ENCODE measurements at regions not wholly inside any gene's neighbourhood (a gene's known extent, or its start where the extent isn't known, plus 50 kb on each side); places are given as distances from the start of the nearest gene placed in this dataset.

DNA sequence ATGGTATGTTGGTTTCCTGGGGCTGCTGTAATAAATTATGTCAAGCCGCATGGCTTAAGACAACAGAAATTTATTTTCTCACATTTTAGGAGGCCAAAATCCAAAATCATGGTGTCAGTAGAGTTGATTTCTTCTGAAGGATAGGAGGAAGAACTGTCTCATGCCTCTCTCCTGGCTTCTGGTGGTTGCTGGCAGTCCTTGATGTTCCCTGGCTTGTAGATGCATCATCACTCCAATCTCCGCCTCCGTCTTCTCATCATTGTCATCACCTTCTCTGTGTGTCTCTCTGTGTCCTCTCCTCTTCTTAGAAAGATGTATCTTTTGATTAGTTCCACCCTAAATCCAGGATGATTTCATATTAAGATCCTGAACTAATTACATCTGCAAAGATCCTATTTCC lies 124.7 kb upstream of the CTTNBP2NL start:
- in situ Hi-C loops (cut with MboI) = no loop called here
- H3K27me3 ChIP-seq (replicated peaks in 1 of 2; ENCODE audit: control insufficient read depth in 2 of 2, insufficient read depth in 2 of 2, low read length in 1 of 2) = no peaks in the 10 kb centered on the region
- H3K79me2 ChIP-seq (ENCODE audit: control insufficient read depth, insufficient read depth, low read length) = no peaks in the 10 kb centered on the region
- H3K9me3 ChIP-seq (replicated peaks; ENCODE audit: control insufficient read depth, insufficient read depth, low read length) = no peaks in the 10 kb centered on the region; the same call in 2 of the 3 replicates
- no peak overlapping the region for H3K4me3 ChIP-seq
- TF ChIP-seq STAT1 (conservative IDR thresholded peaks at IDR 0.05) (no peak), ZSCAN29 (IDR thresholded peaks at IDR 0.05) (no peak), NFYB (IDR thresholded peaks at IDR 0.05; ENCODE audit: insufficient read depth, low read depth, low read length) (no peak), NFXL1 (IDR thresholded peaks at IDR 0.05; ENCODE audit: borderline replicate concordance) (no peak), CBX5 (IDR thresholded peaks at IDR 0.05; ENCODE audit: low read depth) (no peak), HDAC2 (IDR thresholded peaks at IDR 0.05) (no peak), STAT3 (IDR thresholded peaks at IDR 0.05; ENCODE audit: low read depth, low read length) (no peak)
- H2AFZ ChIP-seq (ENCODE audit: control insufficient read depth, low read depth, low read length) = no peak overlapping the region
- ChIA-PET RAD21 (ENCODE audit: unreplicated experiment) (no interaction called here), CTCF (no interaction called here), POLR2A (no interaction called here), SMC1A (ENCODE audit: uncharacterized antibody, unreplicated experiment) (no interaction called here)
- no peaks in the 10 kb centered on the region for H3K36me3 ChIP-seq (ENCODE audit: control insufficient read depth in 2 of 2, insufficient read depth in 2 of 2, low read length in 1 of 2)
- no peak overlapping the region for H3K27ac ChIP-seq (ENCODE audit: control insufficient read depth, insufficient read depth)
- H3K4me2 ChIP-seq (ENCODE audit: control insufficient read depth, insufficient read depth) = no peak overlapping the region
- H3K9ac ChIP-seq (ENCODE audit: control insufficient read depth, insufficient read depth, low read length) = no peak overlapping the region
- ATAC-seq = no peak
- peaks cover 9% of the 10 kb centered on the region; the same call in 1 of the 2 replicates for H3K4me1 ChIP-seq (ENCODE audit: control insufficient read depth, insufficient read depth, low read length)
- 73% methylated on average over 3 of the region's 3 CpGs for WGBS (ENCODE audit: insufficient coverage, insufficient replicate concordance, low lambda C conversion rate, missing lambda C conversion rate)
- intact Hi-C loops (cut with micrococcal nuclease; ENCODE audit: unreplicated experiment) = no loop called here
- DNase-seq (ENCODE audit: low read depth, low spot score) = no peak
- no peaks in the 10 kb centered on the region for H4K20me1 ChIP-seq (ENCODE audit: control insufficient read depth, insufficient read depth)
- no TSS peak for BruUV-seq (replicated peaks)
- FAIRE-seq = no peak

- H4K20me1 ChIP-seq (ENCODE audit: control insufficient read depth, insufficient read depth) = no peaks in the 10 kb centered on the region
- RAD21 ChIA-PET (ENCODE audit: unreplicated experiment) = no interaction called here
- FAIRE-seq (no peak), DNase-seq (ENCODE audit: low read depth, low spot score) (peak; percentile 8), ATAC-seq (no peak)
- in situ Hi-C loops (cut with MboI) = no loop called here
- peaks cover 9% of the 10 kb centered on the region; the same call in 1 of the 2 replicates for H3K4me1 ChIP-seq (ENCODE audit: control insufficient read depth, insufficient read depth, low read length)
- SMC1A ChIA-PET (ENCODE audit: uncharacterized antibody, unreplicated experiment) = no interaction called here
- WGBS (ENCODE audit: insufficient coverage, insufficient replicate concordance, low lambda C conversion rate, missing lambda C conversion rate) = 2% methylated on average over 6 of the region's 6 CpGs
- no peaks in the 10 kb centered on the region for H3K36me3 ChIP-seq (ENCODE audit: control insufficient read depth in 2 of 2, insufficient read depth in 2 of 2, low read length in 1 of 2)
- POLR2A ChIA-PET = no interaction called here
- no peak overlapping the region for H3K4me3 ChIP-seq
- BruUV-seq (replicated peaks) = no TSS peak
- peak overlapping the region; percentile 52 for H3K27ac ChIP-seq (ENCODE audit: control insufficient read depth, insufficient read depth)
- peak overlapping the region; percentile 30; the same call in 1 of the 2 replicates for H3K4me2 ChIP-seq (ENCODE audit: control insufficient read depth, insufficient read depth)
- H3K27me3 ChIP-seq (replicated peaks in 1 of 2; ENCODE audit: control insufficient read depth in 2 of 2, insufficient read depth in 2 of 2, low read length in 1 of 2) = no peaks in the 10 kb centered on the region
- intact Hi-C loops (cut with micrococcal nuclease; ENCODE audit: unreplicated experiment) = no loop called here
- CTCF ChIA-PET = no interaction called here
- no peaks in the 10 kb centered on the region; the same call in 2 of the 3 replicates for H3K9me3 ChIP-seq (replicated peaks; ENCODE audit: control insufficient read depth, insufficient read depth, low read length)
- H3K79me2 ChIP-seq (ENCODE audit: control insufficient read depth, insufficient read depth, low read length) = no peaks in the 10 kb centered on the region
- H2AFZ ChIP-seq (ENCODE audit: control insufficient read depth, low read depth, low read length) = peak overlapping the region; percentile 43
- H3K9ac ChIP-seq (ENCODE audit: control insufficient read depth, insufficient read depth, low read length) = peak overlapping the region; percentile 31; the same call in 1 of the 2 replicates
- TF ChIP-seq, protein P1, sequence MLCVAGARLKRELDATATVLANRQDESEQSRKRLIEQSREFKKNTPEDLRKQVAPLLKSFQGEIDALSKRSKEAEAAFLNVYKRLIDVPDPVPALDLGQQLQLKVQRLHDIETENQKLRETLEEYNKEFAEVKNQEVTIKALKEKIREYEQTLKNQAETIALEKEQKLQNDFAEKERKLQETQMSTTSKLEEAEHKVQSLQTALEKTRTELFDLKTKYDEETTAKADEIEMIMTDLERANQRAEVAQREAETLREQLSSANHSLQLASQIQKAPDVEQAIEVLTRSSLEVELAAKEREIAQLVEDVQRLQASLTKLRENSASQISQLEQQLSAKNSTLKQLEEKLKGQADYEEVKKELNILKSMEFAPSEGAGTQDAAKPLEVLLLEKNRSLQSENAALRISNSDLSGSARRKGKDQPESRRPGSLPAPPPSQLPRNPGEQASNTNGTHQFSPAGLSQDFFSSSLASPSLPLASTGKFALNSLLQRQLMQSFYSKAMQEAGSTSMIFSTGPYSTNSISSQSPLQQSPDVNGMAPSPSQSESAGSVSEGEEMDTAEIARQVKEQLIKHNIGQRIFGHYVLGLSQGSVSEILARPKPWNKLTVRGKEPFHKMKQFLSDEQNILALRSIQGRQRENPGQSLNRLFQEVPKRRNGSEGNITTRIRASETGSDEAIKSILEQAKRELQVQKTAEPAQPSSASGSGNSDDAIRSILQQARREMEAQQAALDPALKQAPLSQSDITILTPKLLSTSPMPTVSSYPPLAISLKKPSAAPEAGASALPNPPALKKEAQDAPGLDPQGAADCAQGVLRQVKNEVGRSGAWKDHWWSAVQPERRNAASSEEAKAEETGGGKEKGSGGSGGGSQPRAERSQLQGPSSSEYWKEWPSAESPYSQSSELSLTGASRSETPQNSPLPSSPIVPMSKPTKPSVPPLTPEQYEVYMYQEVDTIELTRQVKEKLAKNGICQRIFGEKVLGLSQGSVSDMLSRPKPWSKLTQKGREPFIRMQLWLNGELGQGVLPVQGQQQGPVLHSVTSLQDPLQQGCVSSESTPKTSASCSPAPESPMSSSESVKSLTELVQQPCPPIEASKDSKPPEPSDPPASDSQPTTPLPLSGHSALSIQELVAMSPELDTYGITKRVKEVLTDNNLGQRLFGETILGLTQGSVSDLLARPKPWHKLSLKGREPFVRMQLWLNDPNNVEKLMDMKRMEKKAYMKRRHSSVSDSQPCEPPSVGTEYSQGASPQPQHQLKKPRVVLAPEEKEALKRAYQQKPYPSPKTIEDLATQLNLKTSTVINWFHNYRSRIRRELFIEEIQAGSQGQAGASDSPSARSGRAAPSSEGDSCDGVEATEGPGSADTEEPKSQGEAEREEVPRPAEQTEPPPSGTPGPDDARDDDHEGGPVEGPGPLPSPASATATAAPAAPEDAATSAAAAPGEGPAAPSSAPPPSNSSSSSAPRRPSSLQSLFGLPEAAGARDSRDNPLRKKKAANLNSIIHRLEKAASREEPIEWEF (IDR thresholded peaks at IDR 0.05; ENCODE audit: insufficient replicate concordance, low read depth, low read length) = no peak
- TF ChIP-seq KLF5 (IDR thresholded peaks at IDR 0.05; ENCODE audit: partially characterized antibody) (no peak), JUNB (IDR thresholded peaks at IDR 0.05) (peak; percentile 32; the same call in 1 of the 2 replicates), NKRF (conservative IDR thresholded peaks at IDR 0.05) (no peak), HDGF (IDR thresholded peaks at IDR 0.05) (no peak)
Measured at GRCh38 chr1:112272101-112272772, 123.8 kb upstream of the CTTNBP2NL start.

Data from GM12878 (cell line).